ENCODE measurements at regions not wholly inside any gene's neighbourhood (a gene's known extent, or its start where the extent isn't known, plus 50 kb on each side); places are given as distances from the start of the nearest gene placed in this dataset.

DNA sequence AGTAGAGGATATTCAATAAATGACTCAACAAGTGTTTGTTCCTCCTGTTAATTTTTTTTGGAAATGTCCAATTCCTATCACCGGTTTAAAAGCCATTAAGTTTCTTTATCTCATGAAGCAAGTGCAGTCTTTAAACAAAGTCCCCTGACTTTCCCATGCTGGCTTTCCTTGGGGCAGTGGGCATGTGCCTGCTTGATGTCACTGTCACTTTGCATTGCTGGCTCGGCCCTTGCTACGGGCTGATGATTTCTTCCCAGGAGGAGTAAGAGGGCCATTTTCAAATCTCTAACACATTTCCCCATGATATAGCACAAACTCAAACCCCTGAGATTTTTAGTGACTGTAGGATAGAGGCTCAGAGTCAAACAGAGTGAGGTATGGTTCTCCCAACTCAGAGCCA lies 275.8 kb upstream of the TENM3 start:
- DNase-seq (ENCODE audit: low read depth) = no peak
- H3K4me3 ChIP-seq (ENCODE audit: low read depth, low read length) = no peak overlapping the region

DNA sequence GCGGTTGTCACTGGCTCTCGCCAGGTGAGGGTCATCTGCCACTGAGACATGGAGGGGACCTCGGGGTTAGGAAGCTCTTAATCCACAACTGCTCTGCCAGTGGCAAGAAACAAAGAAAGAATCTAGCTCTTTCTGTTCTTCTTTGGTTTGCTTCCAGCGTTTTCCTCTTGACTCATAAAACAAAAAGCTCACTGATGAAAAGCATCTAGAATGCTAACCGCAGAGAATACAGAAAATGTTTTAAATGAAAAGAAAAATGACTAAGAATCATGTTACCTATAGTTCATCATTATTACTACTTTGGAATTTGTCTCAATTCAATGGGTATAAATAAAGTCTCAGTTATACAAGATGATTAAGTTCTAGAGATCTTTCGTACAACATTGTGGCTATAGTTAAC lies 274.8 kb upstream of the TENM3 start:
- DNase-seq (ENCODE audit: low read depth) = peak; percentile 24
- H3K4me3 ChIP-seq (ENCODE audit: low read depth, low read length) = no peak overlapping the region

DNA sequence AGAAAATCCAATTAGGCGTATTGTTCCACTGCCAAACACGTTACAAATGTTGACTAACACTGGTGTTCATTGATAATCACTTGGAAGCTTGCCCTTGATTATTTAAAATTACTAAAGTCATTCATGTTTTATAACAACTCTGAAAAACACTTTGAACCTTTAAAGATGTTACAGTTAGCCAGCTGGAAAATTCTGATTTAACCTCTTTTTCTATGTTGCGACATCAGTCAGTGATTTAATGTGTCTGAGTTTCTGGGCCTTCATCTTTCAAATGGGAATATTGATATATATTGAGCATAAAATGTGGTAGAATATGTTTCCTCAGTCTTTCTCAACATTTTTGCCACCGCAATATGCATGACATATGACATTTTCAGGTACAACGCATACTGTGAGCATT lies 274.1 kb upstream of the TENM3 start:
- H3K4me3 ChIP-seq (ENCODE audit: low read depth, low read length) = no peak overlapping the region
- DNase-seq (ENCODE audit: low read depth) = no peak

DNA sequence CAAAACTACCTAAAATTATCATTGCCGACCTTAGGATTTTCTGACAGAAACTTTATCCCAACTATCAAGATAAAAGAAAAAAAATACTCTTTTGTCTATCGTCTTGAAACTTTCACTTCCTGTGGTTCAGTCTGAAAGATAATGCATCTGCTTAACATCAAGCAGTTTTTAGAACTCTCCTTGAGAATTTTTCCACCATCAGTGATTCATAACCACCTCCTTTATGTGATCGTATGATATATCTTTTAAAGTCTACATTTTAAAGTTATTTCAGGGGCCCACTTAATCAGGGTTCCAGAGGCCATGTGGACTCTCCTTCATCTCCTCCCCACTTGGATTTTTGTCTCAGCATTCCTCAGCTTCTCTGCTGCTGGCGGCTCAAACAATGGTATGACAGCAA lies 272.8 kb upstream of the TENM3 start:
- no peak for DNase-seq (ENCODE audit: low read depth)
- no peak overlapping the region for H3K4me3 ChIP-seq (ENCODE audit: low read depth, low read length)

DNA sequence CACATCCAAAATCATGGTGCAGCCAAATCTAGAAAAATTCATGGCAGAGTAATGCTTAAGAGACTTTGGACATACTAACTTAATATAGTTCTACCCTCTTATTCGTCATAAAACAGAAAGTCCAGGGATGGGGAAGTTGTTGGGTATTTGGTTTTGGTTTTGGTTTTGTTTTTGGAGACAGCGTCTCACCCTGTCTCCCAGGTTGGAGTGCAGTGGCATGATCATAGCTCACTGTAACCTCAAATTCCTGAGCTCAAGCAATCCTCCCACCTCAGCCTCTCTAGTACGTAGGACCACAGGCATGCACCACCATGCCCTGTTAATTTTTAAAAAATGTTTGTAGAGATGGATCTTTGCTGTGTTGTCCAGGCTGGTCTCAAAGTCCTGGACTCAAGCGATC lies 271.8 kb upstream of the TENM3 start:
- no peak for DNase-seq (ENCODE audit: low read depth)
- no peak overlapping the region for H3K4me3 ChIP-seq (ENCODE audit: low read depth, low read length)

DNA sequence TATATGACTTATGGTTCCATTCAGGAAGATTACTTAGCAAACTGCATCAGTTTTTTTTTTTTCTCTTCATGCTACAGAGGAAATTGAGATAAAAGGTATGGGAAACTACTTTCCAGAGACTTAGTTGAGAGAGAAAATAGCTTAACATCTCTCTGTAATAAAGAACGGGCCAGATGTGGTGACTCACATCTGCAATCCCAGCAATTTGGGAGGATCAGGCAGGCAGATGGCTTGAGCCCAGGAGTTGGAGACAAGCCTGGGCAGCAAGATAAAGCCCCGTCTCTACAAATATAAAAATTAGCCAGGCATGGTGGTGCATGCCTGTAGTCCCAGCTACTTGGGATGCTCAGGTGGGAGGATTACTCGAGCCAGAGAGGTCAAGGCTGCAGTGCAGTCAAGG lies 271.2 kb upstream of the TENM3 start:
- H3K4me3 ChIP-seq (ENCODE audit: low read depth, low read length) = no peak overlapping the region

DNA sequence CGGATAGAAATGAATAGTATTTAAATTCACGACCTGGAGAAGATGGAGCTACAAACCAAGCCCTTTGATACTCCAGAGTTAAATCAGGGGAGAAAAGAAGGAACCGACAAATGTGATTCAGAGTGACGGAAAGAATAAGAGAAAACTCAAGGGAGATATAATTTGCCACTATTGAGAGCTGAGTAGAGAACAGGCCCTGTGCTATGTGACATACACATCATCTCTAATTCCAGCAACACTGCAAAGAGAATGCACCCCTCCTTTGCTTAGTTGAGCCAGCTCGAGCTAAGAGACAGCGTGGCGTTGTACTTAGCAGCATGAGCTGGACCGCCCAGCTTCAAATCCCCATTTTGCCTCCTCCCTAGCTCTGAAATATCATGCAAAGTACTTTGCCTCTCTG lies 266.4 kb upstream of the TENM3 start:
- DNase-seq (ENCODE audit: low read depth) = no peak
- no peak overlapping the region for H3K4me3 ChIP-seq (ENCODE audit: low read depth, low read length)

More for the DNA sequence above, 271.2 kb upstream of the TENM3 start:
- peak; percentile 40 for DNase-seq (ENCODE audit: low read depth)

DNA sequence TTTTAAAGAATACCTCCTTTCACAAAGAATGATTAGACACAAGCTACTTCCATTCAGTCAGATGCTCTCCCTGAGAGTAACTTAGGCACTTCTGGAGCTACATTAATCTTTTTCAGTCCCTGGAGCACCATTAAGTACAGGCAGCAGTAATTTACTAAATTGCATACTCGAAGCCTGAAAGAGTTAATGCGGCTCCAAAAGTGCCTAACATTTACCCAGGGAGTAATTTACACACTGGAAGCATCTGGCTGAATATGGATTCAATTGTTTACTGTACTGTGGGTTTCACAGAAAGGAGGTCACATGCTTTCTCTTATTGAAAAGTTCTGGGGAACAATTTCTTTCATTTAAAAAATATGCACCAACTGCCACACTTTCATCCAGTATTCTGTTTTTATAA lies 260.8 kb upstream of the TENM3 start:
- no peak for DNase-seq (ENCODE audit: low read depth)
- no peak overlapping the region for H3K4me3 ChIP-seq (ENCODE audit: low read depth, low read length)

DNA sequence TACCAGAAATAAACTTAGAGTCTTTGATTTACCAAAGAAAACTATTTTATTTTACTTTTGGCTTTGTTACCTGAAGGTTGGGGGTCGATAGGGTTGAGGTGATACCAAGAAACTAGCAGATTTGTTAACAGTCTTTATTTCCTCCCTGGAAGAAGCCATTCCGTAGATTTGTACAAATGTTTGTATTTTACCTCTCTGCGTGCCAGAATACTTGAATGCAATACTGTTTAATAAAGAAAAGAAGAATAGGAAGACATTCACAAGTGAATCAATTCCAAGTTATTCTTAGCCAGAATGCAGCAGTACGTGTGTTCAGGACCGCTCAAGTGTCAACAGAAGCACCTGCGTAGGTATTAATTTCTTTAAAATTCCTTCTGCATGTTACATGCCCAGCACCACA lies 260.3 kb upstream of the TENM3 start:
- DNase-seq (ENCODE audit: low read depth) = no peak
- H3K4me3 ChIP-seq (ENCODE audit: low read depth, low read length) = no peak overlapping the region

DNA sequence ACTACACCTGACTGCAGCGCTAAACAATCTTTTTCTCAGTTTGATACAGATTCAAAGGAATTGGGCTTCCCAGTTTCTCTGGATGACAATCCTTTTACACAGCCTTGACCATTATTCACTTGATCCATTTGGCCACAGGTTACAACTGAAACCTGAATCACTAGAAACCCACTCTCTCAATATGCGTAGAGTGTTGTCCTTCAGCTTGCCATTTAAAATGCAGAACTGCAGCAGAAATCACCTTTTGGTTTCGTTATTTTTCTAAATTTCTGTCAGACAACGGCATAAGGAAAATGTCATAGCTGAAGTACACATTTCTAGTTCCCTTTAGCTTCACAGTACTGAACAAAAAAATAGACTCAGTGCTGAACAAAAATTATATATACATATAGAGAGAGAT lies 255.8 kb upstream of the TENM3 start:
- no peak overlapping the region for H3K4me3 ChIP-seq (ENCODE audit: low read depth, low read length)
- DNase-seq (ENCODE audit: low read depth) = no peak

DNA sequence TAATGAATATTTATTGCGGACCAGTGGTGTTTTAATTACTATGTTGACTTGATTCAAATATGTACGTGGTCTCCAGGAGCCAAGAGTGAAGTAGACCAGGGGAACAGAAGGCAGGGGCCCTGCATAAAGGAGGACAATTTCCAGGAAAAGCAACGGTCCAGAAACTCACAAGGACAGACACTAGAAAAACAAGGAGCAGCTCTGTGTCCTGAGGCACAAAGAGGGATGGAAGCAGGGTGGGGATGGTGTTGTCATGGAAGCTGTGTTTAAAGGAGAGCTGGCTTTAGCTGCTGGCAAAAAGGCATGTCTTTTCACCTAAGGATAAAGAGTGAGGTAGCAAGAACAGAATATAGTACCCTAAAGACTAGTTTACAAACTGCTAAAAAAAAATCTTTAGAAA lies 254.1 kb upstream of the TENM3 start:
- no peak overlapping the region for H3K4me3 ChIP-seq (ENCODE audit: low read depth, low read length)
- no peak for DNase-seq (ENCODE audit: low read depth)

DNA sequence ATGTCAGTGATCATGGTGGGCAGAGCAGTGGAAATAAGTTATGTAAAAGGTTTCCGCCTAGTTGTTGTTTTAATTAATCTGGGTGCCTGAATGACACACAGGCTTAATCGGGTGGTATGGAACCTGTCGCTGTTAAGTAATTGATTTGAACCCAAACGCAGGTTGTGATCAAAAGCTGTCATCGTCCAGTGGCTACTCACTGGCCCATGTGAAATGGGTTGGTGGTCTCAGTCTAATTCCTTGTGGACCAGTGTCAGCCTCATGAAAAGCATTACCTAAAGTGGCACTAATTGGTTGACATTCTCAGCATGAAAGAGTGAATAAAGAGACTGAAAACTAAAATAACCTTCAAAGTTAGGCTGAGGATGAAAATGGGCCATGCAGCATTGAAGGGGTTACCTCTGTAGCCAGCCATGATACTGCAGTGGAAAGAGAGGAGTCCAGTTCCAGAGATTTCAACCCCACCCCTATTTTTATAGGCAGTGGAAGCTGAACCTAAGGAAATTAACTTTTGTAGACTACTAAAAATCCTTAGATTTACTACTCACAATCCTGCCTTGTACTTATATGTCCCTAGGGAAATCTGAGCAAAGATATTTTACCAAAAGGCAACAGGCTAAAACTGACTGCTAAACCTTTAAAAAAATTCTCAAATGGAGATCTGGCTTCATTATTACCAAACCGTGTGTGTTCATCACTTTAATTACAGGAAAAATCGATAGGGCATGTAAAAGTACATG lies 251.7 kb upstream of the TENM3 start:
- DNase-seq (ENCODE audit: low read depth) = no peak
- no peak overlapping the region for H3K4me3 ChIP-seq (ENCODE audit: low read depth, low read length)

DNA sequence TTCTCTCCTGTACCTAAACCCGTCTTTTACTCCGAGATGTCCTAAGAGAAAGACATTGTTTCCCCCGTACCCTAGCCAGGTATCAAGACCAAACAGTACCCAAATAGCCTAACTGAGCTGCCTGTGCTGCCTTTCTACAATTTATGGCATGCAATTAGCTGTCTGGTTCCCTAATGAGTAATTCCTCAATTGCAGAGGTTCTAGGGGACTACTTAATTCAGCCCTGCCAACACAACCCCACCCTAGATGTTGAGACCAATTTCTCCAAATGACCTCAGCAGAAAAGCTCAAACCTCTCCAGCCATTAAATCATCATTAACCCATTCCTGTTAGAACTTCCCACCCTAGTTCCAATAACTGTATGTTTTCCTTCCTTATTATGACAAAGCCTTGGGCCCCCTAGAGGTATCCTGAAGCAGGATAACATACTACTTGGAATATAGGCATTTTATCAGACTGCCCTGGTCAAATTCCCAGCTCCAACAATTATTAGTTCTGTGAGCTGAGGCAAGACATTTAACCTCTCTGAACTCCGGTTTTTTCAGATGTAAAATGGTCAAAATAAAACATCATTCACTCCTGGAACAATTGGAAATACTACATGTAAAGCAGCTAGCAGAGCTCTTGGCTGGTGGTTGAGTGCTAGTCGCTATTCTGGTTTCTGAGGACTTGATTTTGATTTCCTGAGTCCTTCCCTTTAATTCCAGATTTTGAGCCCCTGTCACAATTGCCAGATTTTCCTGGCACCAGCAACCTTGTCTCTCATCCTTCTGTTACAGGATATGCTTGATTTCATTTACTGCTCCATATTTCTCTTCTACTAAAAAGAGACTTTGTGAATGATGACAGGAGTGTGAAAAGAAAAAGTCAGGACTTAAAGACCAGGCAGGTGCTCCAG lies 244.6 kb upstream of the TENM3 start:
- H3K4me3 ChIP-seq (ENCODE audit: low read depth, low read length) = no peak overlapping the region

DNA sequence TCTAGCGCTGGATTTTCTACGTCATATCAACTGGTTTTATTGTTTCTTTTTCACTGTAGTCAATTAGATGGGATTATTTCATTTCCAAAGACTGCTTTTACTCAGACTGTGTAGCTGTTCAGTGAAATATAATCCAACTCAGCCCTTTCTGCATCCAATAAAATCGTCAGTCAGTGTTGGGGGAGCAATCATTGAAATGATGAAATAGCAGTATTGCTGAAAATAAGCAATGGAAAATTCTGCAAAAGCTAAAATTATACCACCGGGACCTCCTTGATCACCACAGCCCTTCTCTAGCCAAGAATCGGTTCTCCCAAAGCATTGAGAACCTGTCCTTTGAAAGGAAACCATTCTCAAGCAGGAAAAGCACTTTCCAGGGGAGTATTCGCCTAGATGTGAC lies 243.1 kb upstream of the TENM3 start:
- no peak overlapping the region for H3K4me3 ChIP-seq (ENCODE audit: low read depth, low read length)
- no peak for DNase-seq (ENCODE audit: low read depth)

More for the DNA sequence above, 244.6 kb upstream of the TENM3 start:
- no peak for DNase-seq (ENCODE audit: low read depth)

DNA sequence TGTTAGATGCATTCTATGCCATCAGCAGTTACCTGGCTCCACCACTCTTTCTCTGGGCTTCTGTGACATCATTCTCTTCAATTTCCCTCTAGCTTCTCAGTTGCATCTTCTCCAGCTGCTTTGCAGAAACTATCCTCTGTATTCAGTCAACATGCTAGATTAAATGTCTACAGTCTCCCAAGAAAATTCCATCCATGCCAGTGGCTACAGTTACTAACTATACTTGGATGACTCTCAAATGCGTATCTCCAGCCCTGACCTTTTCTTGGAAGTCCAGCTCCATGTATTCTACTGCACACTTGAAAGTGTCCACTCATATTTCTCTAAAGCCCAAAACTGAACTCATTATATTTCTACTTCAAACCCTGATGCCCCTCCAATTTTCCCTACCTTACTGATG lies 232.3 kb upstream of the TENM3 start:
- no peak overlapping the region for H3K4me3 ChIP-seq (ENCODE audit: low read depth, low read length)
- DNase-seq (ENCODE audit: low read depth) = peak; percentile 8

DNA sequence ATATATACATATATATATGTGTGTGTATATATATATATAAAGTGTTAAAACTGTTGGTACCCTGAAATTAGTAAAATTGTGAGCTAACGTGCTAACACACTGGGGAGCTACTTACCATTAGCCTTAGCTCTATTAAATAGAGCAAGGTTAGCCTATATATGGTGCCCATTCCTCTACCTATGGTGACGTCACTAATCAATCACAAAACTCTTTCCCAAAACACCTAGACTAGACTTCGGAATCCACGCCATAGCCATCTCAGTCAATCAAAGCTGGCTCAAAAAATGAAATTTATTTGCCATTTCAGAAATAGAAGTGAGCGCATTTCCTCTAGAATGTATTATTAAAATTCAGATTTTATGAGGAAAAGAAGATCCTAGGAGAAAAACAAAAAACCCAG lies 229.0 kb upstream of the TENM3 start:
- no peak for DNase-seq (ENCODE audit: low read depth)
- H3K4me3 ChIP-seq (ENCODE audit: low read depth, low read length) = no peak overlapping the region

DNA sequence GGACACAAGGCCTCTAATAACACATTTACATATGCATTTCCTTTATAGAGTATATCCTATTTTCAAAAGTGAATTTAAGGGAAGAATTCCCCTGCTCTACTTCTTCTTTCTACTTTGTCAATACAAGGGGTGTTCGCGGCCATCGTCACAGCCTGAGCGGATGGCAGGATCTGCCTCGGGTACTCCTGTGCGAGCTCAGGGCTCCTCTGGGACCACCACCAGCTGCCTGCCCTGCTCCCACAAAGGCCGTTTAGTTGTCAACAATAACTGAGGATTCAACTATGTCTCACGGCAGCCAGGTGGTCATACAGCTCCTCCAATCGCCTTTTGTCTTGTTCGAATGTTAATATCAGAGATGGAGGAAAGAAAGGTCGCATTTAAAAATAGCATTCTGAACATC lies 228.2 kb upstream of the TENM3 start:
- no peak for DNase-seq (ENCODE audit: low read depth)
- no peak overlapping the region for H3K4me3 ChIP-seq (ENCODE audit: low read depth, low read length)

DNA sequence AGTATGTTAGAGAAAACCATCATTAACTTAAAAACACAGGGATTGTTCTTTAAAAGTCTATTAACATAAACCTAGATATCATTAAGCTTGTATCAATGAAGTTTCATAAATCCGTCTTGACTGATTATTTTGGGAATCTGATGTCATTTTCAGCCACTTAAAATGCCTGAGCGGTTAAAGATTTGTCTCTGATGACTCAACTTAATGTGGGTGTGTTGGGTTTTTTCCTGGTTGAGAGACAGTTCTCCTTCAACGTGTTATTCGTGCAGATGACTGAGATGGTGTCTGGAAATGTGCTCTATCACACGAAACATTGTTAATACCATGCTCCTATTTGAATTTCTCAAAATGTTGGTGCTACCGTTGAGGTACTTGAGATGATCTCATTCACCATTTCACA lies 227.3 kb upstream of the TENM3 start:
- H3K4me3 ChIP-seq (ENCODE audit: low read depth, low read length) = no peak overlapping the region
- DNase-seq (ENCODE audit: low read depth) = peak; percentile 17

DNA sequence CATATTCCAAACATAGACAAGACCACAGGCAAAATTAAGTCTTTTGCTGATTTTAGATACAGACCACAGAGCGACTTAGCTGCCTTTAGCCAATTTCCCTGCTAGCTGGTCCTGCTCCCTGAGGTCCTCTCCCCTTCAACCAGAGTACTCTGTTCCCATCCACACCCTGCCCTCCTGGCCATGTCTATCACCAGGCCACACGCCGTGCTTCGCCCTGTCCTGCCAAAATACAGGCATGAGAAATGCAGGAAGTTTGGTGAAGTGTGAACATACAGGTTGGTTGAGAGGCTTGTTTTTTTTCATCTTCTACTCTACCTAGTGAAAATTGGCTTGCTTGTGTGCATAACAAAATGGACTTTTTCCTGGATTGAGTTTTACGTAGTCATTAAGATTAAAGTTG lies 226.2 kb upstream of the TENM3 start:
- H3K4me3 ChIP-seq (ENCODE audit: low read depth, low read length) = no peak overlapping the region
- no peak for DNase-seq (ENCODE audit: low read depth)

DNA sequence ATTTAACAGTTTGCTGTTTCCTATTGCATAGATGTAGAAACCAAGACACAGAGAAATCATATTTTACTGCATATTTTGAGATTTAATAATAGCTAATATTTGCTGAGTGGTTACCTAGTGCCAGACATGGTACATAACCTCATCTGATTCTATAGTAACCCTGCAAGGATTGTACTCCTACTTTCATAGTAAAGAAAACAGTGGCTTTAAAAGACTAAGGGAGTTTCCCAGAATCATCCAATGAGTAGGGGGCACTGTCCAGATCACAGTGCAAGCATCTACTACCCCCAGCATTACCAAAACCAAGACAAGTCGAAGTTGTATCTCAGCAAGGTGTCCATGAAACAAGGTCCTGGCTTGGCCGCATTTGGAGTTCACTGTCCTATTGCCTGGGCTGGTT lies 224.5 kb upstream of the TENM3 start:
- H3K4me3 ChIP-seq (ENCODE audit: low read depth, low read length) = no peak overlapping the region
- DNase-seq (ENCODE audit: low read depth) = no peak

DNA sequence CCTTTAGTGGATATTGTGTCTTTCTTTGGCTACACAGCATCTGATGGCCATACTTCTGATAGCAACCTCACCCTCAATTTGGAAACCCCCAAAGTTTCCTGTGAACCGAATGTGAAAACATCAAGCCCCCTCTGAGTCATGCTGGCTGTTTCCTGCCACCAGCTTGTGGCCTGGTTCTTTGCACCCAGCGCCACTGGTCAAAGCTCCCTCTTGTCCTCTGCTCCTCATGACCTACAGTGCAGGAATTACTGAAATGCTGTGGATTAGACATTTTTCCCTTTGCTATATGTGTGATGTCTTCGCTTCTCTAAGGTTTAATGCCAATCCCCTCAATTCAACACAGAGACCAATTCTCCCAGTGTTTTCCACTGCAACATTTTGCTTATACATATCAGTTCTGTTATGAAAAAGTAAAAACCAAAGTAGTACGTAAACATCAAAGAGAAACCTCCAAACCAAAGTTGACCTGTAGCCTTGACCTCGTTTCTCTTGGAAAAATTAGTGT lies 224.0 kb upstream of the TENM3 start:
- DNase-seq (ENCODE audit: low read depth) = no peak
- H3K4me3 ChIP-seq (ENCODE audit: low read depth, low read length) = no peak overlapping the region

Data from skeletal muscle cell (primary cell).